Endothelial cell of umbilical vein (primary cell): ENCODE measurements at regions not wholly inside any gene's neighbourhood (a gene's known extent, or its start where the extent isn't known, plus 50 kb on each side); places are given as distances from the start of the nearest gene placed in this dataset.

Experiments used
- BruUV-seq: library from RNA; stranded (reverse); fragments of 400-500 nt; replicated peaks from 2 replicates; lab custom pipeline; 2021; lab: Mats Ljungman, UMichigan
- CTCF ChIA-PET: fragments of 300-600, 350-600 bp; sonication (Branson Sonifier 250); formaldehyde crosslinking; loops from one replicate; lab custom pipeline; 2021; ENCODE audit warnings: antibody characterized with exemption, inconsistent platforms; lab: Charles Lee
- POLR2A ChIA-PET: fragments of 300-600, 350-600 bp; sonication (Branson Sonifier 250); formaldehyde crosslinking; loops from one replicate; lab custom pipeline; 2021; ENCODE audit warnings: antibody characterized with exemption, inconsistent platforms; lab: Charles Lee
- DNase-seq: peaks from one replicate; pipeline ENCODE4 v3.0.0-alpha.2; 2011; ENCODE audit warnings: low read depth, low spot score
- FAIRE-seq: peaks from 2 replicates; lab custom pipeline; 2011; peaks lifted over from hg19 to GRCh38; lab: Jason Lieb, UNC
- H2AFZ ChIP-seq: 2 replicates; pipeline ENCODE4 v1.6.0; 2012; ENCODE audit warnings: low read depth, low read length, control low read depth, inconsistent platforms
- H3K27ac ChIP-seq: 2 replicates; pipeline ENCODE4 v1.5.1; 2011; ENCODE audit warnings: low read depth, mild to moderate bottlenecking, control low read depth, low read length, moderate library complexity; ENCODE audit not compliant: insufficient read depth
- H3K27me3 ChIP-seq, 2 experiments: 2 replicates each; pipeline versions ENCODE4 v1.6.0 to v1.6.1; 2011; ENCODE audit warnings: low read length in 2 of 2, mixed read lengths in 1 of 2; ENCODE audit not compliant: control insufficient read depth in 2 of 2, insufficient read depth in 2 of 2
- H3K36me3 ChIP-seq, 2 experiments: 2 replicates in 1 of 2; 3 replicates in 1 of 2; pipeline ENCODE4 v1.5.1; 2011; ENCODE audit warnings: low read length in 2 of 2, mild to moderate bottlenecking in 1 of 2, moderate library complexity in 1 of 2; ENCODE audit not compliant: control insufficient read depth in 2 of 2, insufficient read depth in 2 of 2; ENCODE audit errors: extremely low read depth in 1 of 2
- H3K4me1 ChIP-seq: 3 replicates; pipeline ENCODE4 v1.5.1; 2011; ENCODE audit warnings: mild to moderate bottlenecking, low read length; ENCODE audit not compliant: control insufficient read depth, insufficient read depth; ENCODE audit errors: extremely low read depth
- H3K4me2 ChIP-seq: 2 replicates; pipeline ENCODE4 v1.6.1; 2011; ENCODE audit warnings: low read length, control low read depth, mixed read lengths; ENCODE audit not compliant: insufficient read depth
- H3K4me3 ChIP-seq, 3 experiments: fragments of 200-600 bp in 1 of 3; sonication (generic), shearing (Covaris generic) in 1 of 3; replicated peaks in 1 of 3; 2 replicates each; pipeline ENCODE4 v1.5.1; 2011 to 2016; ENCODE audit warnings: control low read depth in 3 of 3, low read length in 3 of 3, mild to moderate bottlenecking in 2 of 3, inconsistent platforms in 1 of 3, low read depth in 1 of 3, moderate library complexity in 1 of 3; ENCODE audit not compliant: insufficient read depth in 1 of 3
- H3K79me2 ChIP-seq: 2 replicates; pipeline ENCODE4 v1.6.0; 2012; ENCODE audit warnings: low read length, inconsistent platforms; ENCODE audit not compliant: control insufficient read depth, insufficient read depth
- H3K9ac ChIP-seq: replicated peaks from 2 replicates; pipeline ENCODE3; 2011; ENCODE audit warnings: low read length, control low read depth; ENCODE audit not compliant: insufficient read depth; ENCODE audit errors: extremely low read depth
- H3K9me1 ChIP-seq: replicated peaks from 3 replicates; pipeline ENCODE4 v1.6.0; 2011; ENCODE audit warnings: mild to moderate bottlenecking, low read length; ENCODE audit not compliant: control insufficient read depth, insufficient read depth; ENCODE audit errors: extremely low read depth
- H3K9me3 ChIP-seq: replicated peaks from 2 replicates; pipeline ENCODE4 v1.5.1; 2012; ENCODE audit warnings: low read length, inconsistent platforms; ENCODE audit not compliant: control insufficient read depth, insufficient read depth
- H4K20me1 ChIP-seq: replicated peaks from 2 replicates; pipeline ENCODE3; 2011; ENCODE audit warnings: mild to moderate bottlenecking, low read length; ENCODE audit not compliant: control insufficient read depth, insufficient read depth; ENCODE audit errors: extremely low read depth
- EZH2 ChIP-seq: IDR thresholded peaks from 2 replicates; pipeline ENCODE4 v1.6.1; 2012; ENCODE audit warnings: borderline replicate concordance, low read depth, mild to moderate bottlenecking, moderate library complexity, low read length, inconsistent platforms; ENCODE audit not compliant: severe bottlenecking
- FOS ChIP-seq: IDR thresholded peaks from 2 replicates; pipeline ENCODE4 v1.6.1; 2011; ENCODE audit warnings: mild to moderate bottlenecking, low read length, moderate library complexity, borderline replicate concordance; ENCODE audit not compliant: insufficient read depth
- GATA2 ChIP-seq: IDR thresholded peaks from 2 replicates; pipeline ENCODE4 v1.7.0; 2011; ENCODE audit warnings: low read depth, mild to moderate bottlenecking, moderate library complexity, mixed read lengths, low read length; ENCODE audit not compliant: insufficient read length, insufficient read depth
- JUN ChIP-seq: IDR thresholded peaks from 2 replicates; pipeline ENCODE4 v1.6.1; 2011; ENCODE audit warnings: borderline replicate concordance, low read depth; ENCODE audit not compliant: insufficient read length, insufficient read depth
- MYC ChIP-seq: IDR thresholded peaks from one replicate; pipeline ENCODE4 v1.6.1; 2011; ENCODE audit warnings: mild to moderate bottlenecking, low read depth, low read length
- POLR2A ChIP-seq: IDR thresholded peaks from 2 replicates; pipeline ENCODE4 v1.6.1; 2012; ENCODE audit warnings: low read depth, mild to moderate bottlenecking, control low read depth, low read length
- POLR2AphosphoS5 ChIP-seq: IDR thresholded peaks from 2 replicates; pipeline ENCODE4 v1.6.1; 2012; ENCODE audit warnings: low read depth, mild to moderate bottlenecking, control low read depth, low read length, moderate library complexity; ENCODE audit not compliant: insufficient read depth
- dilution Hi-C: fragments of 300-500 bp; cut with MboI; formaldehyde crosslinking; loops from one replicate; pipeline ENCODE4 v1.15.0; 2019; ENCODE audit warnings: low sequenced_read_pairs; ENCODE audit not compliant: extremely low pct_ligation_motif_present
- intact Hi-C: fragments of 100-400 bp; cut with micrococcal nuclease; formaldehyde crosslinking; loops from one replicate; pipeline ENCODE4 v1.10.0; 2022
- TF ChIP-seq, protein P1 (sequence below): IDR thresholded peaks from 2 replicates; pipeline ENCODE4 v1.6.1; 2011; ENCODE audit not compliant: insufficient read depth, insufficient read length
- TF ChIP-seq, protein P2 (sequence below), 2 donors: IDR thresholded peaks; 1 replicate in 1 of 2; 2 replicates in 1 of 2; pipeline ENCODE4 v1.5.1; 2011; ENCODE audit warnings: low read length in 2 of 2, mild to moderate bottlenecking in 2 of 2, moderate library complexity in 2 of 2, control low read depth in 1 of 2, inconsistent platforms in 1 of 2, low read depth in 1 of 2; ENCODE audit not compliant: insufficient read depth in 1 of 2; ENCODE audit errors: extremely low read depth in 1 of 2

DNA sequence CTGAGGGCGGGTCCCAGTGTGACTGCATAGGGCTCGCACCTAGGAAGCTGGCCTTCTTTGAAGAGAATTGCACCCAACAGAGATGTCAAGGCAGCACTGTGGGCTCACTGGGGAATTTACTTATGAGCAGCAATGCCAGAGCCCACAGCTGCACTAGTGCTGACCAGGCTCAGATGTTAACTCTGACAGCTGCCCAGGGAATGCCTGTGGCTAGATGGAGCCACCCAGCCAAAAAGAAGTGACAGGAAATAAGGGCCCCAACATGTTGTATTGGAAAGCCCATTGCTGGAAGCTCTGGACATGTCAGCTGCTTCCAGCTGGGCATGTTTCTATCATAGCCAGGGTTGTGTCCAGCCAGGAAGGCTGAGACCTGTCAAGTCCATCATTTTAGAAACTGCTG lies 90.9 kb upstream of the ZNF280D start:
- Histone ChIP-seq H3K27ac (no peak overlapping the region), H4K20me1 (no peaks in the 10 kb centered on the region), H3K4me1 (peaks cover 5% of the 10 kb centered on the region), H3K4me3 (no peak overlapping the region), H3K27me3 (peaks cover 0 to 3% of the 10 kb centered on the region in 2 experiments), H3K79me2 (no peaks in the 10 kb centered on the region), H3K36me3 (no peaks in the 10 kb centered on the region), H3K4me2 (no peak overlapping the region), H2AFZ (no peak overlapping the region), H3K9ac (no peak overlapping the region), H3K9me1 (no peaks in the 10 kb centered on the region), H3K9me3 (no peaks in the 10 kb centered on the region)
- TF ChIP-seq, protein P1, sequence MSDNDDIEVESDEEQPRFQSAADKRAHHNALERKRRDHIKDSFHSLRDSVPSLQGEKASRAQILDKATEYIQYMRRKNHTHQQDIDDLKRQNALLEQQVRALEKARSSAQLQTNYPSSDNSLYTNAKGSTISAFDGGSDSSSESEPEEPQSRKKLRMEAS: no peak
- TF ChIP-seq MYC (no peak), POLR2A (no peak), EZH2 (no peak), JUN (no peak), GATA2 (no peak), FOS (no peak), POLR2AphosphoS5 (no peak)
- TF ChIP-seq, protein P2, sequence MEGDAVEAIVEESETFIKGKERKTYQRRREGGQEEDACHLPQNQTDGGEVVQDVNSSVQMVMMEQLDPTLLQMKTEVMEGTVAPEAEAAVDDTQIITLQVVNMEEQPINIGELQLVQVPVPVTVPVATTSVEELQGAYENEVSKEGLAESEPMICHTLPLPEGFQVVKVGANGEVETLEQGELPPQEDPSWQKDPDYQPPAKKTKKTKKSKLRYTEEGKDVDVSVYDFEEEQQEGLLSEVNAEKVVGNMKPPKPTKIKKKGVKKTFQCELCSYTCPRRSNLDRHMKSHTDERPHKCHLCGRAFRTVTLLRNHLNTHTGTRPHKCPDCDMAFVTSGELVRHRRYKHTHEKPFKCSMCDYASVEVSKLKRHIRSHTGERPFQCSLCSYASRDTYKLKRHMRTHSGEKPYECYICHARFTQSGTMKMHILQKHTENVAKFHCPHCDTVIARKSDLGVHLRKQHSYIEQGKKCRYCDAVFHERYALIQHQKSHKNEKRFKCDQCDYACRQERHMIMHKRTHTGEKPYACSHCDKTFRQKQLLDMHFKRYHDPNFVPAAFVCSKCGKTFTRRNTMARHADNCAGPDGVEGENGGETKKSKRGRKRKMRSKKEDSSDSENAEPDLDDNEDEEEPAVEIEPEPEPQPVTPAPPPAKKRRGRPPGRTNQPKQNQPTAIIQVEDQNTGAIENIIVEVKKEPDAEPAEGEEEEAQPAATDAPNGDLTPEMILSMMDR (IDR thresholded peaks at IDR 0.05; ENCODE audit: extremely low read depth in 1 of 2, insufficient read depth in 1 of 2, low read depth in 1 of 2, low read length in 2 of 2): no peak
- ChIA-PET CTCF (interaction anchor here (1.0 to 2.9 kb wide), 4 partner anchors 10 to 703 kb away, joined by 4 to 11 read pairs (median 8); no protein-coding TSS in a partner anchor), POLR2A (no interaction called here)
- BruUV-seq: no TSS peak
- DNase-seq (no peak), FAIRE-seq (no peak)
- dilution Hi-C loops: no loop called here
- intact Hi-C loops: loop anchor here (5.0 to 10.0 kb wide), 2 partner anchors 191 to 313 kb away; no protein-coding TSS in a partner anchor
